ENCODE measurements at regions not wholly inside any gene's neighbourhood (a gene's known extent, or its start where the extent isn't known, plus 50 kb on each side); places are given as distances from the start of the nearest gene placed in this dataset.

- no peak for TF ChIP-seq CTCF (IDR thresholded peaks at IDR 0.05; ENCODE audit: insufficient read depth, low read depth, low read length)
- no peak for DNase-seq (ENCODE audit: low read depth)
- H3K4me3 ChIP-seq (ENCODE audit: low read depth, low read length) = no peak overlapping the region
Measured at GRCh38 chr1:117682372-117682771, 76.5 kb downstream of the TENT5C start.

DNA sequence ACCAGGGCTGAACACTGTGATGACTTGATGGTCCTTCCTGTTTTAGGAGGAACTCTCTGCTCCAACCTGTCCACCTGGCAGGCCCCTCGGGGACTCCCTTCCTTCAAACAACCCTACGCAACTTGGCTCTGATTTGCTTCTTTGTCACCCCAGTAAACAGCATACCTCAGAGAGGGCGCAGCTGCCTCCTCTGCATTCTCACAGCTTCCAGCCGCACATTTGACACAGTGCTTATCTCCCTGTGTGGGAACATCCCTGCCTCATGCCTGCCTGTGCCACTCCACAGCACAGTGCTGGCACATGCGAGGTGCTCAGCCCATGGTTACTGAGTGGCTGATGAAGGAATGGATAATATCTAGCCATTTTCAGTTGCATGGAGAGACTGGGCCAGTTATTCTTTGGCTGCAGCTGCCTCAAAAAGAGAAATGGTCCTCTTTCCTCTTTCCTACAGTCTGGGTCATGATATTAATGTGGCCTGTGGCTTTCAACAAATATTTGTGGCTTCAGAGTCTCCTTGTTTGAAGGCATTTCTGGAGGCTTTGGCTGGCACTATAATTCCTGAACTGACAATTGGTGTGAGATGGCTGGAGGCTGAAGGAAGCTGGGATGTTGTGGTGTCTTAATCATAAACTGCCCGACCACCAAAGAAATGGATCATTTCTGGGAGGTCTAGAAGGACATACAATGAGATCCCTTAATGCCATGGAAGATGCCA, 77.9 kb downstream of the TENT5C start:
- peak; percentile 19 for DNase-seq (ENCODE audit: low read depth)
- no peak for TF ChIP-seq CTCF (IDR thresholded peaks at IDR 0.05; ENCODE audit: insufficient read depth, low read depth, low read length)
- no peak overlapping the region for H3K4me3 ChIP-seq (ENCODE audit: low read depth, low read length)

- no peak for DNase-seq (ENCODE audit: low read depth)
- no peak overlapping the region for H3K4me3 ChIP-seq (ENCODE audit: low read depth, low read length)
- no peak for TF ChIP-seq CTCF (IDR thresholded peaks at IDR 0.05; ENCODE audit: insufficient read depth, low read depth, low read length)
Measured at GRCh38 chr1:117685936-117686806, 80.3 kb downstream of the TENT5C start.

DNA sequence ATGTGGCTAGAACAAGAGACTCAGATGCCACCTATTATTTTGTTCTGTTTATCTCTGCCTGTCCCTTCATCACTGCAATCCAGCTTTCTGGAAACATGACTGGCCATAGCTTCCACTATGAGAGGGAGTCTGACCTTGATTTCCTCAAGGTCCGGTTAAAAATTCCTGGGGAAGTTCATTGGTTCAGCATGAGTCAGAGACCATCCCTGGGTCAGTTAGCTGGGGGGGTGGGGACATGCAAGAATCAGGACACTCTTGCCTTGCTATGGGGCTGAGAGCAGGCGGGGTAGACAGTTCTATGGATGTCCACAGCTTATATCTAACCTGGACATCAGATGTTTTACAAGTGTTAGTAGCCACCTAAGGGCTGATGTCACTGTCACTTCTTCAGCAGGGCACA, 81.1 kb downstream of the TENT5C start:
- peak; percentile 69 for DNase-seq (ENCODE audit: low read depth)
- TF ChIP-seq CTCF (IDR thresholded peaks at IDR 0.05; ENCODE audit: insufficient read depth, low read depth, low read length) = no peak

DNA sequence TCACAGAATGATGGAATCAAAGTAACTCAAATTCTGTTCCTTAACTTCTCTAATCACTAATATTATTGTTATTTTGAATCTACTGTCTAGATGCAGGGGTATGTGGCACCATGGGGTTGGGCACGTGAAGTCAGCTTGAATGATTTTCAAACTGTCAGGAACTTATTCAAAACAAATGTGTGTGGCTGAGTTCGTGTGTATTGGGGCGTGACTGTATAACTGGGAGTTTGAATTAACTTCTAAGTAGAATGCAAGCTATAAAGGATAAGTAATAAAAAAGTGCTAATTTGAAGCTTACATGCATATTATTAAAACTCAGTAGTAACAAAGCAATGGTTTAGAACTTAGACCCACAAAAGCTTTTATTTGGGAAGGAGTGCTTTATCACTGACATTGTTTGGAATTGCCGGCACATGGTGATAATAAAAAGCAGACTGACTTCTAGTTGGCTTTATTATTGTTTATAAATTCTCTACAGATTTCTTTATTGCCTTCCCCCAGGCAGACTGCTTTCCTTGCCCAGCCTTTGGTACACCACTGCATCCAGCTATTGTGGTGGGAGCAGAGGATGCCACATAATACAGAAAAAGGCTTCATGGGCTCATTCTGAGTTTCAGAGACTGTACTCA, 84.3 kb downstream of the TENT5C start:
- DNase-seq (ENCODE audit: low read depth) = peak; percentile 49
- H3K4me3 ChIP-seq (ENCODE audit: low read depth, low read length) = no peak overlapping the region
- TF ChIP-seq CTCF (IDR thresholded peaks at IDR 0.05; ENCODE audit: insufficient read depth, low read depth, low read length) = no peak

More for the DNA sequence above, 81.1 kb downstream of the TENT5C start:
- H3K4me3 ChIP-seq (ENCODE audit: low read depth, low read length) = no peak overlapping the region

- TF ChIP-seq CTCF (IDR thresholded peaks at IDR 0.05; ENCODE audit: insufficient read depth, low read depth, low read length) = no peak
- DNase-seq (ENCODE audit: low read depth) = no peak
- no peak overlapping the region for H3K4me3 ChIP-seq (ENCODE audit: low read depth, low read length)
Measured at GRCh38 chr1:117691942-117692341, 86.1 kb downstream of the TENT5C start.
